K562 (cell line): ENCODE measurements at regions not wholly inside any gene's neighbourhood (a gene's known extent, or its start where the extent isn't known, plus 50 kb on each side); places are given as distances from the start of the nearest gene placed in this dataset.

ENCODE experiments used
- ATAC-seq: fragments of 200-7000 bp; cut with Tn5 transposase; 3 replicates; pipeline ENCODE4 v1.9.1; 2020; ENCODE audit warnings: moderate library complexity
- BruUV-seq: library from RNA; stranded (reverse); fragments of 400-500 nt; replicated peaks from 2 replicates; lab custom pipeline; 2021; lab: Mats Ljungman, UMichigan
- CTCF ChIA-PET: fragments of 300-600 bp; formaldehyde crosslinking; extraction: SDS; loops from one replicate; lab custom pipeline; 2021; ENCODE audit warnings: low intra/inter-chr PET ratio; lab: Yijun Ruan, JAX
- POLR2A ChIA-PET: fragments of 300-600, 350-650 bp; sonication (Branson Sonifier 250); formaldehyde crosslinking; extraction: SDS; loops from one replicate; lab custom pipeline; 2021; ENCODE audit warnings: antibody characterized with exemption, inconsistent platforms; lab: Yijun Ruan, JAX
- DNase-seq, 4 experiments: peaks; one replicate each; pipeline versions ENCODE4 v3.0.0 to v3.0.0-alpha.2; 2011 to 2018; ENCODE audit warnings: low spot score in 3 of 4, mixed read lengths in 3 of 4; ENCODE audit errors: extremely low read depth in 1 of 4
- FAIRE-seq: peaks from 2 replicates; lab custom pipeline; 2011; peaks lifted over from hg19 to GRCh38; lab: Jason Lieb, UNC
- H2AFZ ChIP-seq: 2 replicates; pipeline ENCODE4 v1.6.0; 2011; ENCODE audit warnings: low read depth, low read length, control low read depth, inconsistent platforms
- H3K27ac ChIP-seq: fragments of 200-600 bp; 3 replicates; pipeline ENCODE4 v1.8.0; 2011; ENCODE audit warnings: low read depth, mild to moderate bottlenecking, control low read depth, inconsistent platforms, low read length, moderate library complexity, mixed read lengths; ENCODE audit errors: extremely low read depth
- H3K27me3 ChIP-seq, 2 experiments: fragments of 300-600 bp in 1 of 2; 2 replicates in 1 of 2; 3 replicates in 1 of 2; pipeline versions ENCODE4 v1.6.0 to v1.8.0; 2011; ENCODE audit warnings: inconsistent platforms in 2 of 2, low read length in 2 of 2, mild to moderate bottlenecking in 1 of 2, mixed read lengths in 1 of 2, moderate library complexity in 1 of 2; ENCODE audit not compliant: control insufficient read depth in 2 of 2, insufficient read depth in 2 of 2
- H3K36me3 ChIP-seq: fragments of 300-600 bp; 3 replicates; pipeline ENCODE4 v1.8.0; 2011; ENCODE audit warnings: mild to moderate bottlenecking, low read length, inconsistent platforms; ENCODE audit not compliant: control insufficient read depth, insufficient read depth
- H3K4me1 ChIP-seq, 2 experiments: fragments of 200-600 bp in 1 of 2; replicated peaks in 1 of 2; 2 replicates in 1 of 2; 3 replicates in 1 of 2; pipeline versions ENCODE4 v1.5.1 to v1.8.0; 2011; ENCODE audit warnings: inconsistent platforms in 2 of 2, low read length in 2 of 2, mild to moderate bottlenecking in 1 of 2, mixed read lengths in 1 of 2, moderate library complexity in 1 of 2; ENCODE audit not compliant: control insufficient read depth in 2 of 2, insufficient read depth in 2 of 2
- H3K4me2 ChIP-seq: 2 replicates; pipeline ENCODE4 v1.6.1; 2011; ENCODE audit warnings: low read length, control low read depth, inconsistent platforms, mixed read lengths; ENCODE audit not compliant: insufficient read depth
- H3K4me3 ChIP-seq: fragments of 200-600 bp; sonication (generic), shearing (Covaris generic); 2 replicates; pipeline ENCODE4 v1.5.1; 2016; ENCODE audit warnings: control low read depth, inconsistent platforms
- H3K79me2 ChIP-seq: fragments of 200-600 bp; 3 replicates; pipeline ENCODE4 v1.8.0; 2011; ENCODE audit warnings: low read length, inconsistent platforms; ENCODE audit not compliant: control insufficient read depth, insufficient read depth
- H3K9ac ChIP-seq, 2 experiments: 2 replicates each; pipeline versions ENCODE4 v1.6.0 to v1.6.1; 2011; ENCODE audit warnings: low read depth in 2 of 2, low read length in 2 of 2, control low read depth in 1 of 2, inconsistent platforms in 1 of 2, mild to moderate bottlenecking in 1 of 2, mixed read lengths in 1 of 2; ENCODE audit not compliant: insufficient read depth in 1 of 2
- H3K9me1 ChIP-seq: one replicate; pipeline ENCODE4 v1.6.0; 2011; ENCODE audit warnings: inconsistent platforms, mild to moderate bottlenecking, low read length, moderate library complexity; ENCODE audit not compliant: control insufficient read depth, insufficient read depth
- H3K9me3 ChIP-seq: replicated peaks from 2 replicates; pipeline ENCODE4 v1.5.1; 2011; ENCODE audit warnings: low read depth, low read length, inconsistent platforms; ENCODE audit not compliant: control insufficient read depth, insufficient read depth
- H4K20me1 ChIP-seq: replicated peaks from 2 replicates; pipeline ENCODE4 v1.6.1; 2011; ENCODE audit warnings: low read length, inconsistent platforms, mixed read lengths; ENCODE audit not compliant: control insufficient read depth, insufficient read depth
- E4F1 ChIP-seq: fragments of 250-450 bp; sonication (Bioruptor Pico); IDR thresholded peaks from 2 replicates; pipeline ENCODE4 v1.5.0; 2021; ENCODE audit warnings: mild to moderate bottlenecking, borderline replicate concordance
- EHMT2 ChIP-seq: fragments of 450-650 bp; IDR thresholded peaks from 2 replicates; pipeline ENCODE4 v1.6.1; 2018; ENCODE audit warnings: antibody characterized with exemption
- HNRNPUL1 ChIP-seq: fragments of 200-400 bp; formaldehyde crosslinking; IDR thresholded peaks from 2 replicates; pipeline ENCODE4 v1.6.1; 2017; ENCODE audit warnings: low read length
- NFYB ChIP-seq: IDR thresholded peaks from 2 replicates; pipeline ENCODE4 v1.6.1; 2011; ENCODE audit warnings: mild to moderate bottlenecking, moderate library complexity; ENCODE audit not compliant: insufficient read length; ENCODE audit errors: extremely low read depth
- RAD21 ChIP-seq, 2 experiments: fragments of 250-450 bp in 1 of 2; fragments of 450-650 bp in 1 of 2; sonication (Bioruptor Pico) in 1 of 2; formaldehyde crosslinking in 1 of 2; IDR thresholded peaks in 1 of 2; conservative IDR thresholded peaks in 1 of 2; 2 replicates each; pipeline versions ENCODE4 v1.4.0 to v1.8.0; 2020 to 2022; ENCODE audit warnings: mild to moderate bottlenecking in 2 of 2, moderate library complexity in 1 of 2
- ZNF224 ChIP-seq: sonication (generic); formaldehyde crosslinking; IDR thresholded peaks from 2 replicates; pipeline ENCODE4 v1.8.0; 2022; ENCODE audit warnings: mild to moderate bottlenecking, missing genetic modification reagents
- ZNF41 ChIP-seq: fragments of 250-450 bp; sonication (Bioruptor Pico); conservative IDR thresholded peaks from 2 replicates; pipeline ENCODE4 v1.4.0; 2020; ENCODE audit warnings: mild to moderate bottlenecking
- WGBS: fragments of 100-300 bp; shearing (Covaris generic); methylation state at CpG from one replicate; pipeline ENCODE4 v1.1.6; 2016; ENCODE audit warnings: low coverage, mixed read lengths; ENCODE audit not compliant: insufficient coverage; ENCODE audit errors: missing lambda C conversion rate; 5-methylcytosine and 5-hydroxymethylcytosine counted together
- in situ Hi-C: fragments of 300-500 bp; cut with MboI; formaldehyde crosslinking; loops from 4 replicates; pipeline ENCODE4 v1.15.0; 2018; ENCODE audit warnings: inconsistent platforms, mixed read lengths
- intact Hi-C: fragments of 100-400 bp; cut with micrococcal nuclease; formaldehyde crosslinking; loops from 2 replicates; pipeline ENCODE4 v1.14.2; 2022
- TF ChIP-seq, protein P1 (sequence below): sonication (generic); formaldehyde crosslinking; IDR thresholded peaks from 2 replicates; pipeline ENCODE4 v1.8.1; 2023; ENCODE audit warnings: mild to moderate bottlenecking, missing genetic modification reagents

DNA sequence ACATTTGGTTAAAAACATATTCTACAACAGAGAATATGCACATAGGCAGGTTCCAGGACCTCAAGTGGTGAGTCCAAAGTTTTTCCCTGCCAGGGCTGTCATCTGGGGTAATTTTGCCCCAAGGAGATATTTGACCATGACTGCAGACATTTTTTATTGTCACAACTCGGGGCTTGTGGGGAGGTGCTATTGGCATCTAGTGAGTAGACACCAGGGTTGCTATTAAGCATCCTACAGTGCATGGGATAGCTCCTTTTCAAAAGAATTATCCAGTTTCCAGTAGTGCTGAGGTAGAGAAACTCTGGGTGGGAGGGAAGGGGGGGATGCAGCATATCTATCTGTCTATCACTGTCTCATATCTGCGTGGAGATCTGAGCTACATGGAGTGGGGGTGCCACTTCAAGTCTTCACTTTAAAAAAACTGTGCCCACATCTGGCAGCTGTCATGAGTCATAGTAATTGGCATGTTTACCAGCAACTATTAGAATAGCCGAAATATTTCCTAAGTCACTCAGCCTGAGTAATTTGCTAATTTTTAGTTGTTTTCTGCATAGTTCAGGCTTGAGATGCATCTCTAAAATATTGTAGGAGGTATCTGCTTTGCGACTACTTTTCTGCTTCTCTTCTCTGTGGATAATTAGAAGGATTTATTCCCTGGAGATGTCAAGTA, 254.0 kb upstream of the RBMS1 start:
- ChIA-PET CTCF (no interaction called here), POLR2A (no interaction called here)
- H3K27ac ChIP-seq = no peak overlapping the region
- no TSS peak for BruUV-seq
- no peak for DNase-seq
- no peaks in the 10 kb centered on the region for H4K20me1 ChIP-seq
- no peaks in the 10 kb centered on the region for H3K4me1 ChIP-seq
- no peak overlapping the region for H3K4me2 ChIP-seq
- no peak overlapping the region for H2AFZ ChIP-seq
- H3K4me3 ChIP-seq = no peak overlapping the region
- in situ Hi-C loops = no loop called here
- intact Hi-C loops = no loop called here
- no peaks in the 10 kb centered on the region for H3K9me1 ChIP-seq
- no peaks in the 10 kb centered on the region for H3K27me3 ChIP-seq
- H3K79me2 ChIP-seq = no peaks in the 10 kb centered on the region
- H3K9ac ChIP-seq = no peak overlapping the region
- no peak for ATAC-seq
- H3K9me3 ChIP-seq = no peaks in the 10 kb centered on the region; the same call in 1 of the 2 replicates
- TF ChIP-seq ZNF224 (no peak), EHMT2 (no peak)
- WGBS = 0% methylated on average over 4 of the region's 4 CpGs
- FAIRE-seq = no peak
- no peaks in the 10 kb centered on the region for H3K36me3 ChIP-seq

DNA sequence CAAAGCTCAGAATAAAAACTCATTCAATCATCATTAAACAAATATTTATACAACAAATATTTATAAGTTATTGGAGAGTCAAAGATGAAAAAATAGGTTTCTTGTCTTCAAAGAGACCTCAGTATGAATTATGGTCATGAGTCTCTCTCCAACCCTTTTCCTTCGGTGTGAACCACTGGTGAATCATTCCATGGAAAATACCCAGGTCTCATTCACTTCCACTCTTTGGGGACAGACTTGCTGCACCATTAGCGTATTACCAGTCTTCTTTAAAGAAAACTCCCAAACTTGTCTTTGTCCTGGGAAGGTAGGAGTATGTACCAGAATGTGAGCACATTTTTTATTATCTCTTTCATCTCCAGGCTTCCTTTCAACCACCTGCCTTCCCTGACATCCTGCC, 257.4 kb upstream of the RBMS1 start:
- ATAC-seq (no peak), DNase-seq (no peak), FAIRE-seq (no peak)
- no peak overlapping the region for H2AFZ ChIP-seq
- WGBS = 0% methylated on average over 2 of the region's 2 CpGs
- BruUV-seq = no TSS peak
- no peaks in the 10 kb centered on the region for H3K27me3 ChIP-seq
- H4K20me1 ChIP-seq = no peaks in the 10 kb centered on the region
- peaks cover 2% of the 10 kb centered on the region; the same call in 1 of the 2 replicates for H3K9me3 ChIP-seq
- in situ Hi-C loops = no loop called here
- H3K79me2 ChIP-seq = no peaks in the 10 kb centered on the region
- POLR2A ChIA-PET = no interaction called here
- no peaks in the 10 kb centered on the region for H3K36me3 ChIP-seq
- H3K9me1 ChIP-seq = no peaks in the 10 kb centered on the region
- H3K4me1 ChIP-seq = no peaks in the 10 kb centered on the region
- TF ChIP-seq NFYB (no peak), E4F1 (CRISPR knock-in tag) (no peak), ZNF41 (CRISPR knock-in tag) (no peak), HNRNPUL1 (no peak), RAD21 (CRISPR knock-in tag; conservative IDR thresholded peaks at IDR 0.05 in 1 of 2, IDR thresholded peaks at IDR 0.05 in 1 of 2) (no peak)
- TF ChIP-seq, protein P1, sequence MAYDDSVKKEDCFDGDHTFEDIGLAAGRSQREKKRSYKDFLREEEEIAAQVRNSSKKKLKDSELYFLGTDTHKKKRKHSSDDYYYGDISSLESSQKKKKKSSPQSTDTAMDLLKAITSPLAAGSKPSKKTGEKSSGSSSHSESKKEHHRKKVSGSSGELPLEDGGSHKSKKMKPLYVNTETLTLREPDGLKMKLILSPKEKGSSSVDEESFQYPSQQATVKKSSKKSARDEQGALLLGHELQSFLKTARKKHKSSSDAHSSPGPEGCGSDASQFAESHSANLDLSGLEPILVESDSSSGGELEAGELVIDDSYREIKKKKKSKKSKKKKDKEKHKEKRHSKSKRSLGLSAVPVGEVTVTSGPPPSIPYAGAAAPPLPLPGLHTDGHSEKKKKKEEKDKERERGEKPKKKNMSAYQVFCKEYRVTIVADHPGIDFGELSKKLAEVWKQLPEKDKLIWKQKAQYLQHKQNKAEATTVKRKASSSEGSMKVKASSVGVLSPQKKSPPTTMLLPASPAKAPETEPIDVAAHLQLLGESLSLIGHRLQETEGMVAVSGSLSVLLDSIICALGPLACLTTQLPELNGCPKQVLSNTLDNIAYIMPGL (CRISPR knock-in tag) = no peak
- TF ChIP-seq, all 486 proteins: peak for 0
- CTCF ChIA-PET = no interaction called here
- Histone ChIP-seq H3K4me3 (no peak overlapping the region), H3K27ac (no peak overlapping the region), H3K9ac (no peak overlapping the region), H3K4me2 (no peak overlapping the region)
- intact Hi-C loops = no loop called here
